B cell (primary cell): ENCODE measurements at regions not wholly inside any gene's neighbourhood (a gene's known extent, or its start where the extent isn't known, plus 50 kb on each side); places are given as distances from the start of the nearest gene placed in this dataset.

Source experiments
- ATAC-seq: fragments of 200-7000 bp; cut with Tn5 transposase; one replicate; pipeline ENCODE4 v1.10.0; 2021; ENCODE audit warnings: low read depth, mild to moderate bottlenecking, moderate number of reproducible peaks, moderate library complexity
- CTCF ChIA-PET: fragments of 350-600 bp; sonication (Branson Sonifier 250); formaldehyde crosslinking; loops from one replicate; lab custom pipeline; 2021; ENCODE audit warnings: antibody characterized with exemption, inconsistent platforms; lab: Charles Lee
- POLR2A ChIA-PET: fragments of 350-600 bp; sonication (Branson Sonifier 250); formaldehyde crosslinking; loops from one replicate; lab custom pipeline; 2021; ENCODE audit warnings: antibody characterized with exemption; lab: Charles Lee
- DNase-seq: peaks from one replicate; pipeline ENCODE4 v3.0.0; 2013
- H2AFZ ChIP-seq: 2 replicates; pipeline ENCODE4 v1.6.1; 2012; ENCODE audit warnings: mild to moderate bottlenecking, low read depth, low read length; ENCODE audit not compliant: insufficient read depth, poor library complexity, severe bottlenecking
- H3K27ac ChIP-seq, 2 donors: 1 replicate in 1 of 2; 2 replicates in 1 of 2; pipeline ENCODE4 v1.5.1; 2012 to 2013; ENCODE audit warnings: low read length in 2 of 2, mild to moderate bottlenecking in 2 of 2, moderate library complexity in 1 of 2
- H3K27me3 ChIP-seq, 4 experiments: fragments of 200-600 bp in 1 of 4; sonication (generic) in 1 of 4; replicated peaks in 1 of 4; 1 replicate in 2 of 4; 2 replicates in 2 of 4; pipeline versions ENCODE4 v1.6.1 to v1.7.0; 2013 to 2016; ENCODE audit warnings: low read length in 3 of 4, mild to moderate bottlenecking in 2 of 4, mixed read lengths in 1 of 4, moderate library complexity in 1 of 4; ENCODE audit not compliant: insufficient read depth in 4 of 4, control insufficient read depth in 3 of 4; ENCODE audit errors: control extremely low read depth in 1 of 4
- H3K36me3 ChIP-seq, 2 experiments: replicated peaks in 1 of 2; 1 replicate in 1 of 2; 2 replicates in 1 of 2; pipeline versions ENCODE4 v1.6.1 to v1.7.1; 2013; ENCODE audit warnings: low read length in 1 of 2; ENCODE audit not compliant: insufficient read depth in 2 of 2, control insufficient read depth in 1 of 2; ENCODE audit errors: control extremely low read depth in 1 of 2, extremely low read depth in 1 of 2
- H3K4me1 ChIP-seq, 2 donors: fragments of 200-600 bp in 1 of 2; sonication (generic) in 1 of 2; 1 replicate in 1 of 2; 2 replicates in 1 of 2; pipeline versions ENCODE4 v1.5.1 to v1.6.1; 2013 to 2017; ENCODE audit warnings: low read length in 2 of 2; ENCODE audit not compliant: control insufficient read depth in 2 of 2, insufficient read depth in 2 of 2
- H3K4me2 ChIP-seq: replicated peaks from 2 replicates; pipeline ENCODE3; 2012; ENCODE audit warnings: mild to moderate bottlenecking, low read depth, low read length; ENCODE audit not compliant: poor library complexity, severe bottlenecking
- H3K4me3 ChIP-seq, 5 experiments: fragments of 200-600 bp in 1 of 5; sonication (generic) in 1 of 5; 1 replicate in 3 of 5; 2 replicates in 2 of 5; pipeline versions ENCODE4 v1.5.1 to v1.7.0; 2011 to 2016; ENCODE audit warnings: low read length in 4 of 5, mild to moderate bottlenecking in 4 of 5, low read depth in 2 of 5, control low read depth in 1 of 5, moderate library complexity in 1 of 5; ENCODE audit not compliant: insufficient read depth in 1 of 5; ENCODE audit errors: control extremely low read depth in 1 of 5, extremely low read depth in 1 of 5
- H3K79me2 ChIP-seq: fragments of 200-600 bp; sonication (generic); one replicate; pipeline ENCODE4 v1.6.0; 2016; ENCODE audit warnings: low read length; ENCODE audit not compliant: control insufficient read depth, insufficient read depth
- H3K9ac ChIP-seq: fragments of 200-600 bp; sonication (generic); 2 replicates; pipeline ENCODE4 v1.6.1; 2017; ENCODE audit warnings: mild to moderate bottlenecking, low read length, moderate library complexity
- H3K9me3 ChIP-seq, 3 donors: one replicate each; pipeline versions ENCODE4 v1.6.1 to v1.7.1; 2013; ENCODE audit warnings: low read length in 2 of 3; ENCODE audit not compliant: control insufficient read depth in 2 of 3, insufficient read depth in 1 of 3; ENCODE audit errors: control extremely low read depth in 1 of 3
- H4K20me1 ChIP-seq: 2 replicates; pipeline ENCODE4 v1.6.0; 2012; ENCODE audit warnings: mild to moderate bottlenecking, low read length; ENCODE audit not compliant: insufficient read depth, control insufficient read depth, poor library complexity, severe bottlenecking
- H3K27ac Mint-ChIP-seq: one replicate; pipeline ENCODE4 v1.8.0; 2021; ENCODE audit warnings: mixed read lengths
- H3K27me3 Mint-ChIP-seq: one replicate; pipeline ENCODE4 v1.8.0; 2021; ENCODE audit warnings: mixed read lengths
- H3K4me1 Mint-ChIP-seq: one replicate; pipeline ENCODE4 v1.8.0; 2021; ENCODE audit warnings: mixed read lengths
- H3K4me3 Mint-ChIP-seq: one replicate; pipeline ENCODE4 v1.8.0; 2021; ENCODE audit warnings: mixed read lengths
- H3K9me3 Mint-ChIP-seq: one replicate; pipeline ENCODE4 v1.8.0; 2022; ENCODE audit warnings: mixed read lengths; ENCODE audit not compliant: insufficient read depth
- EZH2 ChIP-seq: IDR thresholded peaks from 2 replicates; pipeline ENCODE4 v1.6.1; 2012; ENCODE audit warnings: borderline replicate concordance, low read depth, mild to moderate bottlenecking, moderate library complexity, low read length; ENCODE audit not compliant: insufficient read depth, poor library complexity, severe bottlenecking
- WGBS: methylation state at CpG from one replicate; pipeline ENCODE4 v1.1.5; 2013; ENCODE audit warnings: missing lambda C conversion rate; ENCODE audit not compliant: insufficient coverage; 5-methylcytosine and 5-hydroxymethylcytosine counted together
- intact Hi-C: fragments of 100-400 bp; cut with micrococcal nuclease; formaldehyde crosslinking; loops from one replicate; pipeline ENCODE4 v1.10.0; 2022
- TF ChIP-seq, protein P1 (sequence below): fragments of 200-600 bp; IDR thresholded peaks from one replicate; pipeline ENCODE4 v1.8.0; 2022; ENCODE audit warnings: antibody characterized with exemption, mild to moderate bottlenecking

DNA sequence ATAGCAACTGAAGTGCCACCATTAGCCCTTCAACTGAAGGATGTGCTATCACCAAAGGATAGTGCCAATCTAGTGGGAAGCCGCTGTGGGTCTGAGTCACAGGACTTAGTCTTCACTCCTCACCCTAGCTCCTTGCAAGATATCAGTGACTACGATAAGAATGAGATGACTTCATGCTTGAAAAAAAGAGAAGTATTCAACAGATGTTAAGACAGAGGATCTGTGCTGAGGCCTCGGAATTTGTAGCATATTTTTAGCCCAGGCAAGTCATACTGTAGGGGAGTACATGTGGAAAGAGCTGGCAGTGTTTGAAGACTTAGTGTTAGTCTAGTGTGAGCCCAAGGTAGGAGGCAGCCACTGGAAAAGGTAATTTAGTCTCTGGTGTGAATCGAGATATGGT, 270.7 kb upstream of the LRTM1 start:
- H3K4me2 ChIP-seq = no peak overlapping the region
- no peaks in the 10 kb centered on the region for H3K27me3 ChIP-seq
- no peaks in the 10 kb centered on the region for H3K9me3 ChIP-seq
- no peaks in the 10 kb centered on the region for H3K4me1 ChIP-seq
- H3K36me3 ChIP-seq = no peaks in the 10 kb centered on the region
- no peak overlapping the region for H3K27ac ChIP-seq
- no peak for DNase-seq
- H3K4me3 Mint-ChIP-seq = no peak overlapping the region
- ChIA-PET CTCF (no interaction called here), POLR2A (no interaction called here)
- H4K20me1 ChIP-seq = no peaks in the 10 kb centered on the region
- TF ChIP-seq, protein P1, sequence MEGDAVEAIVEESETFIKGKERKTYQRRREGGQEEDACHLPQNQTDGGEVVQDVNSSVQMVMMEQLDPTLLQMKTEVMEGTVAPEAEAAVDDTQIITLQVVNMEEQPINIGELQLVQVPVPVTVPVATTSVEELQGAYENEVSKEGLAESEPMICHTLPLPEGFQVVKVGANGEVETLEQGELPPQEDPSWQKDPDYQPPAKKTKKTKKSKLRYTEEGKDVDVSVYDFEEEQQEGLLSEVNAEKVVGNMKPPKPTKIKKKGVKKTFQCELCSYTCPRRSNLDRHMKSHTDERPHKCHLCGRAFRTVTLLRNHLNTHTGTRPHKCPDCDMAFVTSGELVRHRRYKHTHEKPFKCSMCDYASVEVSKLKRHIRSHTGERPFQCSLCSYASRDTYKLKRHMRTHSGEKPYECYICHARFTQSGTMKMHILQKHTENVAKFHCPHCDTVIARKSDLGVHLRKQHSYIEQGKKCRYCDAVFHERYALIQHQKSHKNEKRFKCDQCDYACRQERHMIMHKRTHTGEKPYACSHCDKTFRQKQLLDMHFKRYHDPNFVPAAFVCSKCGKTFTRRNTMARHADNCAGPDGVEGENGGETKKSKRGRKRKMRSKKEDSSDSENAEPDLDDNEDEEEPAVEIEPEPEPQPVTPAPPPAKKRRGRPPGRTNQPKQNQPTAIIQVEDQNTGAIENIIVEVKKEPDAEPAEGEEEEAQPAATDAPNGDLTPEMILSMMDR = no peak
- TF ChIP-seq EZH2 = no peak
- no peaks in the 10 kb centered on the region for H3K79me2 ChIP-seq
- H3K4me1 Mint-ChIP-seq = no peaks in the 10 kb centered on the region
- no peak overlapping the region for H3K27ac Mint-ChIP-seq
- peaks cover 3% of the 10 kb centered on the region for H3K9me3 Mint-ChIP-seq
- intact Hi-C loops = no loop called here
- no peak overlapping the region for H3K4me3 ChIP-seq
- no peaks in the 10 kb centered on the region for H3K27me3 Mint-ChIP-seq
- no peak overlapping the region for H2AFZ ChIP-seq
- no peak for ATAC-seq
- H3K9ac ChIP-seq = no peak overlapping the region
- 87% methylated on average over 4 of the region's 4 CpGs for WGBS

DNA sequence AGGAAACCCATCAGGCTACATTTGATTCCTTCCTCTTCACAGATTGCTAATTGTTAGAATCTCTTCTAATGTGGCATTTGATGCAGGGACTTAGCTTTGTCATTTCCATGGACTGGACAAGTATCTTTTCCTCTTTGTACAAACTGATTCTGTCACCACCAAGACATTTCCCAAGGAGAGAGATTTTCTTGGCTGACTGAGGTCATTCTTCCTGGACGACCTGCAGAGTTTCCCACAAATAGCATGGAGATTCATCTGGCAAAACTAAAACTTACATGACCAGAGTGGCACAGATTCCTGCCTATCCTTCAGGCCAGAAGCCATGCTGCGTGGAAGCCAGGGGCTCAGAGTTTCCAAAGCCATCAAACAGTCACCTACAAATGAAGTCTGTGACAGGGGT, 269.2 kb upstream of the LRTM1 start:
- Mint-ChIP-seq H3K27me3 (no peaks in the 10 kb centered on the region), H3K9me3 (peaks cover 3% of the 10 kb centered on the region), H3K27ac (no peak overlapping the region), H3K4me1 (no peaks in the 10 kb centered on the region), H3K4me3 (no peak overlapping the region)
- DNase-seq = no peak
- Histone ChIP-seq H3K27ac (no peak overlapping the region), H2AFZ (no peak overlapping the region), H3K27me3 (no peaks in the 10 kb centered on the region), H4K20me1 (no peaks in the 10 kb centered on the region), H3K9ac (no peak overlapping the region), H3K79me2 (no peaks in the 10 kb centered on the region), H3K4me3 (no peak overlapping the region), H3K36me3 (no peaks in the 10 kb centered on the region), H3K4me1 (no peaks in the 10 kb centered on the region), H3K4me2 (no peak overlapping the region), H3K9me3 (no peaks in the 10 kb centered on the region)
- ATAC-seq = no peak
- TF ChIP-seq, protein P1 = no peak
- no peak for TF ChIP-seq EZH2
- intact Hi-C loops = no loop called here
- ChIA-PET POLR2A (no interaction called here), CTCF (no interaction called here)
- 80% methylated on average over 2 of the region's 2 CpGs for WGBS
